ENCODE measurements at regions not wholly inside any gene's neighbourhood (a gene's known extent, or its start where the extent isn't known, plus 50 kb on each side); places are given as distances from the start of the nearest gene placed in this dataset.

GRCh38 chr4:83870328-83870950 is 334.5 kb downstream of the GPAT3 start:
- WGBS (ENCODE audit: insufficient coverage, insufficient replicate concordance, low lambda C conversion rate, missing lambda C conversion rate) = 22% methylated on average over 5 of the region's 5 CpGs
- intact Hi-C loops (cut with micrococcal nuclease; ENCODE audit: unreplicated experiment) = no loop called here
- RAD21 ChIA-PET (ENCODE audit: unreplicated experiment) = no interaction called here
- H3K9me3 ChIP-seq (replicated peaks; ENCODE audit: control insufficient read depth, insufficient read depth, low read length) = no peaks in the 10 kb centered on the region
- H3K4me2 ChIP-seq (ENCODE audit: control insufficient read depth, insufficient read depth) = no peak overlapping the region
- no peaks in the 10 kb centered on the region for H3K4me1 ChIP-seq (ENCODE audit: control insufficient read depth, insufficient read depth, low read length)
- no peaks in the 10 kb centered on the region for H3K36me3 ChIP-seq (ENCODE audit: control insufficient read depth in 2 of 2, insufficient read depth in 2 of 2, low read length in 1 of 2)
- SMC1A ChIA-PET (ENCODE audit: uncharacterized antibody, unreplicated experiment) = no interaction called here
- no peak for FAIRE-seq
- no peak for DNase-seq (ENCODE audit: low read depth, low spot score)
- no peak overlapping the region for H3K4me3 ChIP-seq
- H4K20me1 ChIP-seq (ENCODE audit: control insufficient read depth, insufficient read depth) = no peaks in the 10 kb centered on the region
- H3K79me2 ChIP-seq (ENCODE audit: control insufficient read depth, insufficient read depth, low read length) = no peaks in the 10 kb centered on the region
- no peak for ATAC-seq
- no peak for TF ChIP-seq BRCA1 (IDR thresholded peaks at IDR 0.05; ENCODE audit: low read depth, low read length)
- TF ChIP-seq, protein P1, sequence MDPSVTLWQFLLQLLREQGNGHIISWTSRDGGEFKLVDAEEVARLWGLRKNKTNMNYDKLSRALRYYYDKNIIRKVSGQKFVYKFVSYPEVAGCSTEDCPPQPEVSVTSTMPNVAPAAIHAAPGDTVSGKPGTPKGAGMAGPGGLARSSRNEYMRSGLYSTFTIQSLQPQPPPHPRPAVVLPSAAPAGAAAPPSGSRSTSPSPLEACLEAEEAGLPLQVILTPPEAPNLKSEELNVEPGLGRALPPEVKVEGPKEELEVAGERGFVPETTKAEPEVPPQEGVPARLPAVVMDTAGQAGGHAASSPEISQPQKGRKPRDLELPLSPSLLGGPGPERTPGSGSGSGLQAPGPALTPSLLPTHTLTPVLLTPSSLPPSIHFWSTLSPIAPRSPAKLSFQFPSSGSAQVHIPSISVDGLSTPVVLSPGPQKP (IDR thresholded peaks at IDR 0.05; ENCODE audit: low read depth, low read length) = no peak
- TF ChIP-seq PKNOX1 (IDR thresholded peaks at IDR 0.05) = no peak
- TF ChIP-seq ZNF217 (IDR thresholded peaks at IDR 0.05) = no peak
- TF ChIP-seq CHD1 (IDR thresholded peaks at IDR 0.05; ENCODE audit: low read depth, low read length) = no peak
- TF ChIP-seq RAD21 (IDR thresholded peaks at IDR 0.05; ENCODE audit: insufficient read depth, low read depth, low read length) = no peak
- no peak for TF ChIP-seq SIX5 (IDR thresholded peaks at IDR 0.05; ENCODE audit: low read depth, low read length, severe bottlenecking)
- no peak for TF ChIP-seq MYB (IDR thresholded peaks at IDR 0.05; ENCODE audit: borderline replicate concordance, low read depth, low read length)
- POLR2A ChIA-PET = no interaction called here
- no TSS peak for BruUV-seq (replicated peaks)
- CTCF ChIA-PET = no interaction called here
- H3K27me3 ChIP-seq (replicated peaks in 1 of 2; ENCODE audit: control insufficient read depth in 2 of 2, insufficient read depth in 2 of 2, low read length in 1 of 2) = no peaks in the 10 kb centered on the region
- H3K9ac ChIP-seq (ENCODE audit: control insufficient read depth, insufficient read depth, low read length) = no peak overlapping the region
- H2AFZ ChIP-seq (ENCODE audit: control insufficient read depth, low read depth, low read length) = no peak overlapping the region
- in situ Hi-C loops (cut with MboI) = no loop called here
- H3K27ac ChIP-seq (ENCODE audit: control insufficient read depth, insufficient read depth) = no peak overlapping the region
